Sigmoid colon (tissue), 4 donors: ENCODE measurements at regions not wholly inside any gene's neighbourhood (a gene's known extent, or its start where the extent isn't known, plus 50 kb on each side); places are given as distances from the start of the nearest gene placed in this dataset.

ENCODE experiments used
- POLR2A ChIP-seq, 2 donors: fragments of 450-650 bp; IDR thresholded peaks; one replicate each; pipeline ENCODE4 v1.6.1; 2016; ENCODE audit warnings: antibody characterized with exemption in 2 of 2, mild to moderate bottlenecking in 2 of 2, moderate library complexity in 2 of 2
- POLR2AphosphoS5 ChIP-seq, 4 donors: sonication (generic); formaldehyde crosslinking; IDR thresholded peaks; one replicate each; pipeline ENCODE4 v1.6.1; 2017; ENCODE audit warnings: antibody characterized with exemption in 4 of 4

DNA sequence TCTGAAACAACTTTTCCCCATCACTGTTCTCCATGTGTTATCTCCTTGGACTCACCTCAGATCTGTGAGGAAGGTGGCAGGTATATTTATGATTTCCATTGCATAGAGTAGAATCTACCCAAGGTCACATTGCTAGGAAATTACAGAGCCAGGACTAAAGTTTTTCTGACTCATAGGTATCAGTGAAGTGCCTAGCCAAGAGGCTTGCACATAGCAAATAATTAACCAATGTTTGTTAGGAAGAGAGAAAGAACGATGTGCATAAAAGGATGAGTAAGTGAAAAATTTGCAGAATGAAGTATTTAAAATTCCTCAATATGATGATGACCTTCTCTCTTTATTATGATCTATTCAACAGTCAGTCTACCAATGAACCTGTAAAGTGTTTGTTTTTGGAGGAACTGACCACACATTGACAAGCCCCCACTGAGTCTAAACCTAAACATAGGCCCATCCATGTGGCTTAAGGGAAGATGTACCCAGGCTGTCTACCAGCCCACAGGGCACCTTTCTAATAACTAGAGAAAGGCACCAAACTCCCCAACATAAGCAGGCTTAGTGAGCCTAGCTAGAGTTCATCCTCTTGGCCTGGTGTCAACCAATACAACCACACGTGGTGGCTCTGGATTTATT lies 252.9 kb upstream of the ZMIZ1 start:
- TF ChIP-seq POLR2A (IDR thresholded peaks at IDR 0.05) (no peak), POLR2AphosphoS5 (IDR thresholded peaks at IDR 0.05) (no peak)
